Bronchial epithelial cell (primary cell): ENCODE measurements at regions not wholly inside any gene's neighbourhood (a gene's known extent, or its start where the extent isn't known, plus 50 kb on each side); places are given as distances from the start of the nearest gene placed in this dataset.
A peak's percentile ranks its signal among the peaks of the same experiment; 100 is the strongest.

Source experiments
- DNase-seq: peaks from one replicate; pipeline ENCODE4 v3.0.0-alpha.2; 2010; ENCODE audit warnings: low read depth
- FAIRE-seq: peaks from 2 replicates; lab custom pipeline; 2011; peaks lifted over from hg19 to GRCh38; lab: Jason Lieb, UNC
- H3K27me3 ChIP-seq: 2 replicates; pipeline ENCODE4 v1.5.1; 2011; ENCODE audit warnings: low read length; ENCODE audit not compliant: control insufficient read depth, insufficient read depth
- H3K36me3 ChIP-seq: 2 replicates; pipeline ENCODE4 v1.5.1; 2011; ENCODE audit warnings: low read length; ENCODE audit not compliant: control insufficient read depth, insufficient read depth
- H3K4me3 ChIP-seq: 2 replicates; pipeline ENCODE4 v1.5.1; 2011; ENCODE audit warnings: mild to moderate bottlenecking, low read depth, low read length, control low read depth
- TF ChIP-seq, protein P1 (sequence below): IDR thresholded peaks from 2 replicates; pipeline ENCODE4 v1.5.1; 2011; ENCODE audit warnings: mild to moderate bottlenecking, moderate library complexity, low read length, control low read depth, inconsistent platforms; ENCODE audit not compliant: insufficient read depth, severe bottlenecking

GRCh38 chr2:144258154-144258553 is 261.8 kb downstream of the ZEB2 start:
- no peak for FAIRE-seq
- no peak for DNase-seq
- H3K36me3 ChIP-seq = no peaks in the 10 kb centered on the region
- TF ChIP-seq, protein P1, sequence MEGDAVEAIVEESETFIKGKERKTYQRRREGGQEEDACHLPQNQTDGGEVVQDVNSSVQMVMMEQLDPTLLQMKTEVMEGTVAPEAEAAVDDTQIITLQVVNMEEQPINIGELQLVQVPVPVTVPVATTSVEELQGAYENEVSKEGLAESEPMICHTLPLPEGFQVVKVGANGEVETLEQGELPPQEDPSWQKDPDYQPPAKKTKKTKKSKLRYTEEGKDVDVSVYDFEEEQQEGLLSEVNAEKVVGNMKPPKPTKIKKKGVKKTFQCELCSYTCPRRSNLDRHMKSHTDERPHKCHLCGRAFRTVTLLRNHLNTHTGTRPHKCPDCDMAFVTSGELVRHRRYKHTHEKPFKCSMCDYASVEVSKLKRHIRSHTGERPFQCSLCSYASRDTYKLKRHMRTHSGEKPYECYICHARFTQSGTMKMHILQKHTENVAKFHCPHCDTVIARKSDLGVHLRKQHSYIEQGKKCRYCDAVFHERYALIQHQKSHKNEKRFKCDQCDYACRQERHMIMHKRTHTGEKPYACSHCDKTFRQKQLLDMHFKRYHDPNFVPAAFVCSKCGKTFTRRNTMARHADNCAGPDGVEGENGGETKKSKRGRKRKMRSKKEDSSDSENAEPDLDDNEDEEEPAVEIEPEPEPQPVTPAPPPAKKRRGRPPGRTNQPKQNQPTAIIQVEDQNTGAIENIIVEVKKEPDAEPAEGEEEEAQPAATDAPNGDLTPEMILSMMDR = no peak
- H3K27me3 ChIP-seq = no peaks in the 10 kb centered on the region
- no peak overlapping the region for H3K4me3 ChIP-seq

GRCh38 chr2:144256996-144257707 is 262.8 kb downstream of the ZEB2 start:
- DNase-seq (peak; percentile 2), FAIRE-seq (no peak)
- H3K36me3 ChIP-seq = no peaks in the 10 kb centered on the region
- no peaks in the 10 kb centered on the region for H3K27me3 ChIP-seq
- TF ChIP-seq, protein P1 = no peak
- no peak overlapping the region for H3K4me3 ChIP-seq

GRCh38 chr2:144254342-144255235 is 265.3 kb downstream of the ZEB2 start:
- FAIRE-seq (no peak), DNase-seq (no peak)
- H3K36me3 ChIP-seq = no peaks in the 10 kb centered on the region
- no peaks in the 10 kb centered on the region for H3K27me3 ChIP-seq
- TF ChIP-seq, protein P1 = no peak
- no peak overlapping the region for H3K4me3 ChIP-seq

DNA sequence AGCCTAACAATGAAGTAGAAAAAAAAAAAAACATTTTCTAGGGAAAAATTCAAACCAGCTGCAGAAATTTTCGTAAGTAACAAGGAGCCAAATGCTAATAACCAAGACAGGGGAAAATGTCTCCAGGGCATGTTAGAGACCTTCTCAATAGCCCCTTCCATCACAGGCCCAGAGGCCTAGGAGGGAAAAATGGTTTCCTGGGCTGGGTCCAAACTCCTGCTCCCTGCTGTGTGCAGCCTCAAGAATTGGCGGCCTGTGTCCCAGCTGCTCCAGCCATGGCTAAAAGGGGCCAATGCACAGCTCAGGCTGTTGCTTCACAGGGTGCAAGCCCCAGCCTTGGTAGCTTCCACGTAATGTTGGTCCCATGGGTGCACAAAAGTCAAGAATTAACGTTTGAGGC is 266.2 kb downstream of the ZEB2 start:
- no peaks in the 10 kb centered on the region for H3K27me3 ChIP-seq
- DNase-seq (no peak), FAIRE-seq (no peak)
- TF ChIP-seq, protein P1 = no peak
- H3K4me3 ChIP-seq = no peak overlapping the region
- H3K36me3 ChIP-seq = no peaks in the 10 kb centered on the region

GRCh38 chr2:144252694-144253093 is 267.2 kb downstream of the ZEB2 start:
- DNase-seq (no peak), FAIRE-seq (no peak)
- Histone ChIP-seq H3K27me3 (no peaks in the 10 kb centered on the region), H3K4me3 (no peak overlapping the region), H3K36me3 (no peaks in the 10 kb centered on the region)
- TF ChIP-seq, protein P1 = no peak
